Activated CD8-positive, alpha-beta memory T cell treated with anti-CD3 and anti-CD28 coated beads, Interleukin-2, amount 50 U/mL, for 24 hours (primary cell): ENCODE measurements at regions not wholly inside any gene's neighbourhood (a gene's known extent, or its start where the extent isn't known, plus 50 kb on each side); places are given as distances from the start of the nearest gene placed in this dataset.

Experiments
- DNase-seq: peaks from one replicate; pipeline ENCODE4 v3.0.0-alpha.2; 2020; ENCODE audit errors: extremely low read depth

GRCh38 chr12:68449196-68449595, 117.0 kb upstream of the MDM1 start:
- no peak for DNase-seq

DNA sequence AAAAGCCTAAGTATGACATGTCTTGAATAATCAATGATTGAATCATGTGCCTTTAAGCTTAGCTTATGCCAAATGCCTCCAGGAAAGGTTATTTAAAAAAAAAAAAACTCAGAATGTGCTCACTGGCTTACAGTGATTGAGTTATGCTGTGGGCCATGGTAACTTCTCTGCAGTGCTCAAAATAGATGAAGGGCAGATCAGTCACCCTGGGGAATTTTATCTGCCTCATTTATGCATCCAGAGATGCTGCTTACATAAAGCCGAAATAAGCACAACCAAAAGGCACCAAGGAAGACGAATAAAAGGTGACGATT, 118.7 kb upstream of the MDM1 start:
- DNase-seq = no peak

DNA sequence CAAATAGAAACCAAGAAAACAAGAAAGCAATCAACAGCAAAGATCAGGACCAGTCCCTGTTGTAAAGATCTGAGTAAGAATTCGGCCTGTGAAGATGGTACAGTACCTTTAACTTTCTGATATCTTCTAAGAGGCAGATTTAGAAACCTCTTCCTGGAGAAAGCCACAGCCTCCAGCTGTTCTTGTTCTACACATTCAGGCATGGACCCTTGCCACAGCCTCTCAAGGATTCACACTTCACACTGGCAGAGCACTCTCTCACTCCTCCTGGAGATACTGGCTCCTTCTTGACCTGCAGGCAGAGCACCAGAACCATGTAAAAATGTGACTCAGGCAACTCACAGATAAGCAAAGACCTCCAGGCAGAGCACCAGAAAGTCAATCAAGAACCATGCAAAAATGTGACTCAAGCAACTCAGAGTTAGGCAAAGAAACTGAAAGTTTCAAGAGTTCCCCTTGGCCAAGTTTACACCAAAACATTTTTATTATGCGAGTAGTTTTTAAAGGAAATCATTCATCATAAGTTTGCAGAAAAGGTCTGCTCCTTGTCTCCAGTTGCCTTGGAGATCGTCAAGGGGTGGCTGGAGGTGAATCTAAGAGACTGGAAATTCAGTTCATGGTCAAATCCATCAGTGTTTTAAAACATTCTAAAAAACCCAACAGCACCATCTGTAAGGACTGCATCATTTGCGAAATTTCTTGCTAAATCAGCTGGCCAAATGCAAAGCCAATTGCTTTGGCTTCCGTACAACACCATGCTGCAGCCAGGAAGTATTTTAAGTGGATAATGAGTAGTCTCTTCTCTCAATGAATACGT, 119.3 kb upstream of the MDM1 start:
- DNase-seq = no peak

DNA sequence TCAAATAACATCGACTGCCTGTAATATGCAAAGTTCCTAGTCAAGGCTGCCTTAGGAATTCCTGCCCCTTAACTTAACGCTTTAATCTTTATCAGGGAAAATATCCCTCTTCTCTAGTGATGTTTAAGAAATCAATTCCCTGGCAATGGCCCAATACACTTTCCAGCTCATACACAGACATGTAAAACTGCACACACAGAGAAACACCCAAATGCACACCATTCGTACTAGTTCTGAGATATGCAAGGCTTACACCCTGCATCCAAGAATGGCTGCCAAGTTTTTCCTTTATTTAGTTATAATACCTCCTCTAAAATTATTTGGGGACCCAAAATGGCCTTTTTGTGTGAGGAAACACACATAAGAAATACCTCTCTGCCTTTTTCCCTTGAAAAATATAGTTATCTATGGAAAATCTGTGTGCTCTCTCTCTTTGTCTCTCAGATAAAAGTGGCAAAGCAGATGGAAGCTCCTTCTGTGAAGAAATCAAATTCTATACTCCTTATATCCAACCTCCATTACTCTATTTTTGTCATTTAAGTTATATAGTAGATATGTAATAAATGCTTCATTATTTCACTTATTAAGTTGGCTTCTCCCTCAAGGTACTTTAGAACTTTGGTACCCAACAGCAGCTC, 120.0 kb upstream of the MDM1 start:
- no peak for DNase-seq

DNA sequence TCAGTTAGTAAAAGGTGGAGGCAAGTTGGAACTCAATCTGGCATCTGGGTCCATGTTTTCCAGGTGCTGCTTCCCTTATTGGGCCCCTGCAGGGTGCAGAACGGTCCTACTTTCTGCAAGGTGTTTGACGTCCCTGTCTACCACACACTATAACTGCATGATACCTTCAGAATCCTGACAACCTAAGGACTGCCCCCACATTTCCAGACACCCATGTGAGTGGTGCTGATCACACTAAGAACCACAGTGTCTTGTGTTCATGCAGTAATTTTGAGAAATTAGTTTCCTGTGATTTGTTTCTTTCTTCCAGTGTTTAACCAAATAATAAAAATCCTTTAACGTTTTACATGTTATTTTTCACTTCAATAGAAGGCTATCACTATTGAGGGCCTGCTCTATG, 121.1 kb upstream of the MDM1 start:
- DNase-seq = no peak

DNA sequence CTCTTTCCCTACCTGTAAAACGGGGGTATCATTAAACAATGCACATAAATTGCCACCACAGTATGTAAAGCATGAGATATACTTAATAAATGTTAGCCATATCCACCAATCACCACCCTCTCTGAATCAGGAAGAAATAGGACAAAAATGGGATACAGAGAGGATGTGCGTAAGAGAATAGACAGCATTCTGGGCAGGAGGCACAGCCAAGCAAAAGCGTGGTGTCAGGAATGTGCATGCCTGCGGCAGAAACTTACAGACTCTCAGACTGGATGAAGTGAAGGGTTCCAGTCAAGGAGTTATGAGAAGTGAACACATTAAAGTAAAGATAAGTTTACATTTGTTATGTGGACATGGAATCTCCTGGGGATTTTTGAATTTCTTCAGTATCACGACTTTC, 121.7 kb upstream of the MDM1 start:
- no peak for DNase-seq

- no peak for DNase-seq
Observed at GRCh38 chr12:68454892-68455291, 122.7 kb upstream of the MDM1 start.

- DNase-seq = no peak
Observed at GRCh38 chr12:68455691-68456345, 123.7 kb upstream of the MDM1 start.

GRCh38 chr12:68458866-68459265, 126.7 kb upstream of the MDM1 start:
- no peak for DNase-seq

DNA sequence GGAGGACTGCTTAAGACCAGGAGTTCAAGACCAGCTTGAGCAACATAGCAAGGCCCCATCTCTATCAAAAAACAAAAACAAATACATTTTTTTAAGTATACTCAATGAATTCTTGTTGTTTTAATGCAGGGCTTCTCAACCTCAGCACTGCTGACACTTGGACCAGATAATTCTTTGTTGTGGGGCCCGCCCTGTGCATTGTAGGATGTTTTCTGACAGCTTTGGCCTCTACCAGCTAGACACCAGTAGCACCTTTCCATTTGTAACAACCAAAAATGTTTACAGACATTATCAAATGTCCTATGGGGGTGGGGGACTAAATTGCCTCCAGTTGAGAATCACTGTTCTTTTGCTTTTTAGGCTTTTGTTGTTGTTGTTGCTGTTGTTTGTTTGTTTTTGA, 128.1 kb upstream of the MDM1 start:
- DNase-seq = no peak

GRCh38 chr12:68461645-68462044, 129.5 kb upstream of the MDM1 start:
- no peak for DNase-seq

GRCh38 chr12:68462803-68463202, 130.6 kb upstream of the MDM1 start:
- DNase-seq = no peak

DNA sequence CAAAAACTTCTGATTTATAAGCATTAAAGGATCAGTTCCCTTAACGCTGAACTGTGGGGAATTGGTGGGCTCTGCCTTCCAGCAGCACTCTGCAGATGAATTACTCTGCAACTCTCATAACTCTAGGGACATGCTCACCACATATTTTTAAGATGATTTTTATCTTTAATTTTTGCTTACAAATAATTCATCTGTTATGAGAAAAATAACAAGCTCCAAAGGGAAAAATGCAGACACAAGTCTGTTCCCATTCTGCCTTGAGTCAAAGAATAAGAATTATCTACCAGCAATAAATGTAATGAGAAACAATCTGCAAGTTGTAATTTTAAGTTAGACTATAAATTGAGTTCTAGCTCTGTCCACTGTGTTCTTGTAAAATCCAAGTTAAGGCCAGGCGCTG, 133.1 kb upstream of the MDM1 start:
- no peak for DNase-seq

DNA sequence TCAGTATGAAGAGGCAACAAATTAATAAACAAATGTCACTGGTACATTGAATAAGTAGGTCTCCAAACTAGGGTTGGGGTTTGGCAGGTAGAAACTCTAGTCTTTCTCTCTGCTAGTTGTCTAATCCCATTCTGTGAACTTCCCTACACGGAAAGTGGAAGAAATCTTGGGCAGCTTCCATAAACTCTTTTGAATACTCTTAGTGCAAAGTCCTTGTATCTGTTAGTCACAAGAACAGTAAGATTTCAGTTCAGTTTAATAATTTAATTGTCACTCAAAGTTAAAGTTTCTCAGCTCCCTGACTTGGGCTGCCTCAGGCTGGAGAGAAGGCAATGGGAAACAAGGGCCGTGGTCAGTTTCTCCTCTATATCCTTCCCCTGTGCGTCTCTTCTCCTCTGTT, 135.4 kb upstream of the MDM1 start:
- DNase-seq = no peak

DNA sequence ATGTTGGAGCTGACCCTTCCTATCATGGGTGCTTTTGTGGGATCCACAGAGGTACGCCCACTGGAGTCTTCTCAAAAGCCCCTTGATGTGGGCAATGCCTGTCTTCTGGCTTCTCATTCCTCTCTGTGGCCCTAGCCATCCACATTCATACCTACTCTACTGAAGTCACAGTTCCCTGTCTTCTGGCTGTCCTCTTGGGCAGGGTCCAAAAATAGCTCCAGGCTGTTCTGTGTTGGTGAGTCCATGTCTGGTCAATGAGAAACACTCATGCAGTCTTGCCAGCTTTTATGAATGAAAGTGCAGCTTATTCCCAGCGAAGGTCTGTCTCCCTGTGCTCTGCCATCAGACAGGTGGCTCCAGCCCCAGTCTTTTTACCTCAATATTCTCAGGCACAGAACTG, 135.9 kb upstream of the MDM1 start:
- no peak for DNase-seq

- DNase-seq = no peak
Observed at GRCh38 chr12:68469113-68469512, 137.0 kb upstream of the MDM1 start.

DNA sequence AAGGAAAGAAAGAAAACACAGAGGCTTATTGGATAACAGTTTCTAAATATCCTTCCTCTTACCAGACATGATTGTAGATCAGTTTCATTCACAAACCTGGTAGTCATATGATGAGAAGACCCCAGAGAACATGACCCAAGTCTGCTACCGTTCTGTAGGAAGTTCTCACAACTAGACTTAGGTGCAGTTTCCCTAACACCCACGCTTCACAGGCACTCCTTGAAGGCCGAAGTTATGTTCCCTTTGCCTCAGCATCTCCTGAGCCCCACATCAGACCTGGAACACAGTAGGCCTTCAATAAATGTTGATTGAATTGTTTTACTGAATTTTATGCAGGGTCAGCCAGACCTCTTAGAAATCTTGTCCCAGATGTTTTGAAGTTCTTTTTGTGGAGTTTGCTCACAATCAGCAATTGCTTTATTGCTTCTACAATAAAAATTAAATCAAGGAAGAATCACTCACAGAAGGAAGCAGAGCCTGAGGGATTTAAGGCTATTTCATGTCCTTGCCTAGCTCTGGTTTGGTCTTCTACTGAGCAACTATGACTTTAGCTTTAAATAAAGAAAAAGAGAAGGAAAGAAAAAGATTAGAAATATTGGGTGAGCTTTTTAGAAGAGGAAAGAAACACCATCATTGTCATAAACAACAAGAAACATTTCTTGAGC, 138.6 kb upstream of the MDM1 start:
- no peak for DNase-seq

DNA sequence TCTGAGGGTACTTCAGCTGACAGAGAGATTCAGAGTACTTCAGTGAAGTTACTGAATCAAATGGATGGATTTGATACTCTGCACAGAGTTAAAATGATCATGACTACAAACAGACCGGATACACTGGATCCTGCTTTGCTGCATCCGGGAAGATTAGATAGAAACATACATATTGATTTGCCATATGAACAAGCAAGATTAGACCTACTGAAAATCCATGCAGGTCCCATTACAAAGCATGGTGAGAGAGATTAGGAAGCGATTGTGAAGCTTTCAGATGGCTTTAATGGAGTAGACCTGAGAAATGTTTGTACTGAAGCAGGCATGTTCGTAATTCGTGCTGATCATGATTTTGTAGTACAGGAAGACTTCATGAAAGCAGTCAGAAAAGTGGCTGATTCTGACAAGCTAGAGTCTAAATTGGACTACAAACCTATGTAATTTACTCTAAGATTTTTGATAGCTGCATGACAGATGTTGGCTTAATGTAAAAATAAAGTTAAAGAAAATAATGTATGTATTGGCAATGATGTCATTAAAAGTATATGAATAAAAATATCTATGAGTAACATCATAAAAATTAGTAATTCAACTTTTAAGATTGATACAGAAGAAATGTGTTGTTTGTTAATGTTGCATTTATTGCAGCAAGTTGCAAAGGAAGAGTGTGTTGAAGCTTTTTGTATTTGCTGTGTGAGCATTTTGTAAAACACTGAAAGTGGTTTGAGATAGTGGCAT, 136.1 kb upstream of the RAP1B start:
- no peak for DNase-seq

- DNase-seq = no peak
Observed at GRCh38 chr12:68476794-68477193, 133.9 kb upstream of the RAP1B start.

DNA sequence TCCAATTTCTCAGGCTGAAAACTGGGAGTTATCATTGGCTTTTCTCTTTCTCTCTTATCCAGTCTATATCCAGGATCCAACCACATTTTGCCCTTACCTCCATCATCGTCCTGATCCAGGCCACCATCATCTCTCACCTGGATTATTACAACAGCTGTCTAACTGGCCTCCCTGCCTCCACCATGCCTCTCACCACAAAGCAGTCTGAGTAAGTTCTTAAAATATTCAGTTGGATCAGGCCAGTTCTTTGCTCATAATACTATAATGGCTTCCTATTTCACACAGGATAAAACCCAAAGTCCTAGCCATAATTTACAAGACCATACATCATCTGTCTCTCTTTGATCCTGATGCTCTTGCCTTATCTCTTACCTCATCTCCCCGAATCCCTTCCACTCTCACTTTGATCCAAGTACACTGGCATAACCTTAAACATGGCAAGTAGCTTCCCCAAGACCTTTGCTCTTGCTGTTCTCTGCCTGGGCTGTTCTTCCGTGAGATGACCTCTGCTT, 133.4 kb upstream of the RAP1B start:
- no peak for DNase-seq

GRCh38 chr12:68477906-68478305, 132.8 kb upstream of the RAP1B start:
- no peak for DNase-seq
